Common myeloid progenitor, CD34-positive (primary cell): ENCODE measurements at regions not wholly inside any gene's neighbourhood (a gene's known extent, or its start where the extent isn't known, plus 50 kb on each side); places are given as distances from the start of the nearest gene placed in this dataset.

ENCODE experiments used
- CTCF ChIA-PET: fragments of 350-600 bp; sonication (Branson Sonifier 250); formaldehyde crosslinking; loops from one replicate; lab custom pipeline; 2021; ENCODE audit warnings: antibody characterized with exemption; lab: Charles Lee
- POLR2A ChIA-PET: fragments of 350-600 bp; sonication (Branson Sonifier 250); formaldehyde crosslinking; loops from one replicate; lab custom pipeline; 2021; ENCODE audit warnings: antibody characterized with exemption; lab: Charles Lee
- DNase-seq, 3 donors: peaks; one replicate each; pipeline versions ENCODE4 v3.0.0 to v3.0.0-alpha.2; 2013
- H3K27ac ChIP-seq, 2 experiments: 1 replicate in 1 of 2; 2 replicates in 1 of 2; pipeline ENCODE4 v1.7.0; 2013; ENCODE audit warnings: inconsistent platforms in 2 of 2, low read length in 2 of 2, mild to moderate bottlenecking in 2 of 2, low read depth in 1 of 2, moderate library complexity in 1 of 2; ENCODE audit not compliant: severe bottlenecking in 2 of 2, insufficient read depth in 1 of 2, poor library complexity in 1 of 2
- H3K27me3 ChIP-seq, 5 experiments: replicated peaks in 2 of 5; 1 replicate in 3 of 5; 2 replicates in 2 of 5; pipeline versions ENCODE4 v1.6.1 to v1.7.0; 2013; ENCODE audit warnings: low read length in 4 of 5, mild to moderate bottlenecking in 2 of 5, moderate library complexity in 2 of 5, inconsistent platforms in 1 of 5; ENCODE audit not compliant: insufficient read depth in 5 of 5, control insufficient read depth in 4 of 5
- H3K36me3 ChIP-seq, 4 experiments: 1 replicate in 2 of 4; 2 replicates in 2 of 4; pipeline versions ENCODE4 v1.6.1 to v1.7.0; 2013; ENCODE audit warnings: low read length in 3 of 4, control low read depth in 1 of 4, mild to moderate bottlenecking in 1 of 4; ENCODE audit not compliant: control insufficient read depth in 4 of 4, insufficient read depth in 4 of 4
- H3K4me1 ChIP-seq, 4 experiments: 1 replicate in 3 of 4; 2 replicates in 1 of 4; pipeline versions ENCODE4 v1.6.1 to v1.7.1; 2013; ENCODE audit warnings: low read length in 3 of 4, mild to moderate bottlenecking in 3 of 4, control low read depth in 1 of 4, inconsistent platforms in 1 of 4, moderate library complexity in 1 of 4; ENCODE audit not compliant: control insufficient read depth in 4 of 4, insufficient read depth in 4 of 4; ENCODE audit errors: control extremely low read depth in 1 of 4
- H3K4me3 ChIP-seq, 7 experiments: 1 replicate in 4 of 7; 2 replicates in 3 of 7; pipeline versions ENCODE4 v1.5.1 to v1.7.0; 2013; ENCODE audit warnings: mild to moderate bottlenecking in 7 of 7, low read length in 6 of 7, moderate library complexity in 6 of 7, inconsistent platforms in 2 of 7, low read depth in 2 of 7, control low read depth in 1 of 7; ENCODE audit not compliant: insufficient read depth in 4 of 7, control insufficient read depth in 1 of 7; ENCODE audit errors: extremely low read depth in 1 of 7
- H3K9me3 ChIP-seq, 5 experiments: 1 replicate in 4 of 5; 2 replicates in 1 of 5; pipeline versions ENCODE4 v1.6.1 to v1.7.1; 2013; ENCODE audit warnings: low read length in 4 of 5, mild to moderate bottlenecking in 2 of 5, inconsistent platforms in 1 of 5, low read depth in 1 of 5, moderate library complexity in 1 of 5; ENCODE audit not compliant: control insufficient read depth in 4 of 5, insufficient read depth in 2 of 5; ENCODE audit errors: control extremely low read depth in 1 of 5
- WGBS: methylation state at CpG from one replicate; pipeline ENCODE4 v1.1.5; 2013; ENCODE audit not compliant: insufficient coverage; 5-methylcytosine and 5-hydroxymethylcytosine counted together

- H3K9me3 ChIP-seq, result peaks cover 4 to 41% (median 23%) of the 10 kb centered on the region in 5 experiments
- H3K27me3 ChIP-seq, result no peaks in the 10 kb centered on the region
- H3K27ac ChIP-seq, result no peak overlapping the region
- POLR2A ChIA-PET, result no interaction called here
- no peak overlapping the region for H3K4me3 ChIP-seq
- CTCF ChIA-PET, result no interaction called here
- WGBS, result 91% methylated on average over 1 of the region's 1 CpG
- H3K36me3 ChIP-seq, result no peaks in the 10 kb centered on the region
- DNase-seq, result no peak
- H3K4me1 ChIP-seq, result no peaks in the 10 kb centered on the region
Observed at GRCh38 chr12:3405821-3406220, 85.2 kb upstream of the PRMT8 start.

DNA sequence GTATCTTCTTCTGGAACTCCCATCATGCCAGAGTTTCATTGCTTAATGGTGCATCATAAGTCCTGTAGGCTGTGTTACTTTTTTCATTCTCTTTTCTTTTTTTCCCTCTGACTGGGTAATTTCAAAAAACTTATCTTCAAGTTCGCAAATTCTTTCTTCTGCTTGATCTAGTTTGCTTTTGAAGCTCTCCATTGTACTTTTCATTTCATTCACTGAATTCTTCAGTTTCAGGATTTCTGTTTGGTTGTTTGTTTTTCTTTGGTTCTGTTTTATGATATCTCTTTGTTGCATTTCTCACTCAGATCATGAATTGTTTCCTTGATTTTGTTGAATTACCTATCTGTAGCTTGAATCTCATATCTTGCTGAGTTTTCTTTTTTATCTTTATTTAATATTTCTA lies 83.3 kb upstream of the PRMT8 start:
- no peak for DNase-seq
- no peak overlapping the region for H3K4me3 ChIP-seq
- H3K27ac ChIP-seq, result no peak overlapping the region
- H3K9me3 ChIP-seq, result peaks cover 4 to 41% (median 23%) of the 10 kb centered on the region in 5 experiments
- ChIA-PET POLR2A (no interaction called here), CTCF (no interaction called here)
- H3K4me1 ChIP-seq, result no peaks in the 10 kb centered on the region
- WGBS, result no CpG with 5 or more reads among the region's 1 CpG
- peaks cover 0 to 1% (median 0%) of the 10 kb centered on the region in 5 experiments for H3K27me3 ChIP-seq
- H3K36me3 ChIP-seq, result no peaks in the 10 kb centered on the region

GRCh38 chr12:3409662-3410061 lies 81.3 kb upstream of the PRMT8 start:
- Histone ChIP-seq H3K36me3 (no peaks in the 10 kb centered on the region), H3K4me1 (no peaks in the 10 kb centered on the region), H3K27me3 (peaks cover 0 to 4% (median 0%) of the 10 kb centered on the region in 5 experiments), H3K4me3 (no peak overlapping the region), H3K9me3 (peaks cover 4 to 42% (median 23%) of the 10 kb centered on the region in 5 experiments), H3K27ac (no peak overlapping the region)
- ChIA-PET POLR2A (no interaction called here), CTCF (interaction anchor here (1.2 kb wide), 1 partner anchor 19 kb away, joined by 3 read pairs; no protein-coding TSS in a partner anchor)
- no peak for DNase-seq
- WGBS, result 90% methylated on average over 2 of the region's 2 CpGs

GRCh38 chr12:3416159-3416558 lies 74.8 kb upstream of the PRMT8 start:
- no peak overlapping the region for H3K4me3 ChIP-seq
- no peak for DNase-seq
- H3K27me3 ChIP-seq, result peaks cover 0 to 14% (median 1%) of the 10 kb centered on the region in 5 experiments
- WGBS, result no CpG with 5 or more reads among the region's 1 CpG
- CTCF ChIA-PET, result no interaction called here
- H3K27ac ChIP-seq, result no peak overlapping the region
- no peaks in the 10 kb centered on the region for H3K4me1 ChIP-seq
- no peaks in the 10 kb centered on the region for H3K36me3 ChIP-seq
- H3K9me3 ChIP-seq, result peaks cover 0 to 9% (median 6%) of the 10 kb centered on the region in 5 experiments
- POLR2A ChIA-PET, result no interaction called here

- Histone ChIP-seq H3K4me3 (no peak overlapping the region), H3K36me3 (no peaks in the 10 kb centered on the region), H3K27me3 (peaks cover 0 to 18% (median 3%) of the 10 kb centered on the region in 5 experiments), H3K4me1 (no peaks in the 10 kb centered on the region), H3K9me3 (peaks cover 0 to 9% (median 6%) of the 10 kb centered on the region in 5 experiments), H3K27ac (no peak overlapping the region)
- ChIA-PET CTCF (no interaction called here), POLR2A (no interaction called here)
- peak in 1 of 3 donors; percentile 9 for DNase-seq
- 92% methylated on average over 1 of the region's 1 CpG for WGBS
Observed at GRCh38 chr12:3416670-3417069, 74.3 kb upstream of the PRMT8 start.

DNA sequence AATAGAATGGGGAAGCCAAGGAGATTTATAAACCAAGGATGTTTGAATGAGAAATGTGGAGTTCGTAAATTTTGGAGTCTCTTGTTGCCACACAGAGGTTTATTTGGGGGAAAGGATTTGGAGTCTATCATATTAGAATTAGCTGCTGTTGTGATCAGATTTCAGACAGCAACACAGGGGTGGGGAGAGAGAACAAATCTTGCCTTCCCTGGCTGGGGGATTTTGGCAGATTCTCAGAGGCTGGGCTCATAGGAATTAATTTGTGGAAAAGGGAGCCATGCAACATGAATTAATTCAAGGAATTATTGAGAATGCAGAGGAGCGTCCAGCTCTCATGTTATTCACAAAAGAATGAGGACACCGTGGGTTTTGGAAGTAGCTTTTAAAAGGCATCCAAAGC lies 73.9 kb upstream of the PRMT8 start:
- POLR2A ChIA-PET, result no interaction called here
- WGBS, result 82% methylated on average over 3 of the region's 3 CpGs
- Histone ChIP-seq H3K9me3 (peaks cover 0 to 9% (median 6%) of the 10 kb centered on the region in 5 experiments), H3K36me3 (no peaks in the 10 kb centered on the region), H3K4me1 (no peaks in the 10 kb centered on the region), H3K4me3 (no peak overlapping the region), H3K27me3 (peaks cover 0 to 21% (median 3%) of the 10 kb centered on the region in 5 experiments), H3K27ac (no peak overlapping the region)
- CTCF ChIA-PET, result no interaction called here
- no peak for DNase-seq

- Histone ChIP-seq H3K27ac (no peak overlapping the region), H3K4me3 (no peak overlapping the region), H3K4me1 (no peaks in the 10 kb centered on the region), H3K27me3 (peaks cover 0 to 24% (median 3%) of the 10 kb centered on the region in 5 experiments), H3K36me3 (no peaks in the 10 kb centered on the region), H3K9me3 (peaks cover 0 to 12% (median 9%) of the 10 kb centered on the region in 5 experiments)
- CTCF ChIA-PET, result no interaction called here
- 94% methylated on average over 2 of the region's 3 CpGs for WGBS
- POLR2A ChIA-PET, result no interaction called here
- DNase-seq, result no peak
Observed at GRCh38 chr12:3417937-3418462, 73.0 kb upstream of the PRMT8 start.
